ENCODE measurements at regions not wholly inside any gene's neighbourhood (a gene's known extent, or its start where the extent isn't known, plus 50 kb on each side); places are given as distances from the start of the nearest gene placed in this dataset.

DNA sequence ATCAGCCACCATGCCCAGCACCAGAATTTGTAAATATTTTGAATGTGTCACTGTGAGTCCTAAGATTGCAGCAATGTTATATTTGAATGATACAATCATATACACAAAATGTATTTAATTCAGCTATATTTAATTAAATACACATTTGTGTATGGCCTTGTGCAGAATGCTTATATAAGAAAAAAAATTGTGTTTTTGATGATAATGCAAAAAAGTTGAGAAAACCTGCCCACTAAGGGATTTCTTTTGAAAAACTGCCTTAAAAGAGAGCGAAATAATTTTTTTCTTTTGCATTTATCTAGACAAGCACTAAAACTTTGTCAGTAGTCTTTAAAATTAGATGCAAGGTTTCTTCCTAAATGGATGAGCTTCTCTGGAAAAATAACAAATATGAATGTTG is 68.1 kb upstream of the OTUD4 start:
- no peak for DNase-seq (ENCODE audit: low read depth)

GRCh38 chr4:145234091-145234706 is 53.8 kb upstream of the OTUD4 start:
- DNase-seq (ENCODE audit: low read depth): peak; percentile 64

GRCh38 chr4:145231906-145232700 is 51.7 kb upstream of the OTUD4 start:
- peak; percentile 49 for DNase-seq (ENCODE audit: low read depth)

GRCh38 chr4:145230726-145231125 is 50.3 kb upstream of the OTUD4 start:
- DNase-seq (ENCODE audit: low read depth): no peak
